ENCODE measurements at regions not wholly inside any gene's neighbourhood (a gene's known extent, or its start where the extent isn't known, plus 50 kb on each side); places are given as distances from the start of the nearest gene placed in this dataset.
A peak's percentile ranks its signal among the peaks of the same experiment; 100 is the strongest.
"Not testable (repeated sequence)": the region's sequence is repeated elsewhere in the genome, so short reads cannot be mapped to it uniquely, and the experiment has no call there.

GRCh38 chr16:6708576-6709215, 623.9 kb upstream of the RBFOX1 start:
- H3K4me3 Mint-ChIP-seq = no peak overlapping the region
- H3K9me3 Mint-ChIP-seq = peaks cover 28 to 32% of the 10 kb centered on the region in 2 donors
- DNase-seq (no peak), ATAC-seq (no peak)
- H3K27me3 Mint-ChIP-seq = no peaks in the 10 kb centered on the region
- H3K27ac Mint-ChIP-seq = no peak overlapping the region
- H3K4me1 Mint-ChIP-seq = no peaks in the 10 kb centered on the region

- Mint-ChIP-seq H3K27ac (no peak overlapping the region), H3K4me3 (no peak overlapping the region), H3K9me3 (peaks cover 3 to 15% of the 10 kb centered on the region in 2 donors), H3K27me3 (no peaks in the 10 kb centered on the region), H3K4me1 (no peaks in the 10 kb centered on the region)
- DNase-seq = no peak
- ATAC-seq = no peak
Measured at GRCh38 chr16:6704306-6704930, 628.2 kb upstream of the RBFOX1 start.

GRCh38 chr16:6701096-6701495, 631.5 kb upstream of the RBFOX1 start:
- Mint-ChIP-seq H3K27ac (no peak overlapping the region), H3K27me3 (no peaks in the 10 kb centered on the region), H3K4me3 (no peak overlapping the region), H3K4me1 (no peaks in the 10 kb centered on the region), H3K9me3 (peaks cover 8% of the 10 kb centered on the region in 2 donors)
- DNase-seq (no peak), ATAC-seq (no peak)

GRCh38 chr16:6698548-6698947, 634.1 kb upstream of the RBFOX1 start:
- DNase-seq (no peak), ATAC-seq (no peak)
- Mint-ChIP-seq H3K27me3 (no peaks in the 10 kb centered on the region), H3K4me1 (no peaks in the 10 kb centered on the region), H3K27ac (no peak overlapping the region), H3K9me3 (peaks cover 5 to 8% of the 10 kb centered on the region in 2 donors), H3K4me3 (no peak overlapping the region)

GRCh38 chr16:6695666-6696065, 637.0 kb upstream of the RBFOX1 start:
- no peaks in the 10 kb centered on the region for H3K4me1 Mint-ChIP-seq
- H3K27me3 Mint-ChIP-seq = no peaks in the 10 kb centered on the region
- peak overlapping the region in 1 of 2 donors; percentile 36 for H3K27ac Mint-ChIP-seq
- peaks cover 1 to 5% of the 10 kb centered on the region in 2 donors for H3K9me3 Mint-ChIP-seq
- ATAC-seq (no peak), DNase-seq (no peak)
- H3K4me3 Mint-ChIP-seq = no peak overlapping the region

- no peak for ATAC-seq
- DNase-seq = no peak
- peaks cover 0 to 5% of the 10 kb centered on the region in 2 donors for H3K9me3 Mint-ChIP-seq
- H3K4me3 Mint-ChIP-seq = no peak overlapping the region
- no peak overlapping the region for H3K27ac Mint-ChIP-seq
- no peaks in the 10 kb centered on the region for H3K27me3 Mint-ChIP-seq
- H3K4me1 Mint-ChIP-seq = no peaks in the 10 kb centered on the region
Measured at GRCh38 chr16:6694636-6695035, 638.0 kb upstream of the RBFOX1 start.

GRCh38 chr16:6693418-6693817, 639.2 kb upstream of the RBFOX1 start:
- H3K4me3 Mint-ChIP-seq, ATAC-seq, H3K4me1 Mint-ChIP-seq, H3K27me3 Mint-ChIP-seq, DNase-seq, H3K27ac Mint-ChIP-seq, H3K9me3 Mint-ChIP-seq: not testable (repeated sequence)

- H3K9me3 Mint-ChIP-seq = peaks cover 4% of the 10 kb centered on the region in 2 donors
- no peak overlapping the region for H3K27ac Mint-ChIP-seq
- ATAC-seq = no peak
- no peaks in the 10 kb centered on the region for H3K27me3 Mint-ChIP-seq
- no peaks in the 10 kb centered on the region for H3K4me1 Mint-ChIP-seq
- DNase-seq = no peak
- no peak overlapping the region for H3K4me3 Mint-ChIP-seq
Measured at GRCh38 chr16:6692874-6693273, 639.8 kb upstream of the RBFOX1 start.

GRCh38 chr16:6690741-6691140, 641.9 kb upstream of the RBFOX1 start:
- H3K27me3 Mint-ChIP-seq = no peaks in the 10 kb centered on the region
- DNase-seq = no peak
- no peak overlapping the region for H3K27ac Mint-ChIP-seq
- H3K4me1 Mint-ChIP-seq = no peaks in the 10 kb centered on the region
- no peak overlapping the region for H3K4me3 Mint-ChIP-seq
- ATAC-seq = no peak
- H3K9me3 Mint-ChIP-seq = peaks cover 8 to 9% of the 10 kb centered on the region in 2 donors

- DNase-seq (no peak), ATAC-seq (no peak)
- Mint-ChIP-seq H3K4me3 (no peak overlapping the region), H3K4me1 (no peaks in the 10 kb centered on the region), H3K9me3 (peaks cover 8 to 9% of the 10 kb centered on the region in 2 donors), H3K27ac (no peak overlapping the region), H3K27me3 (no peaks in the 10 kb centered on the region)
Measured at GRCh38 chr16:6689643-6690042, 643.0 kb upstream of the RBFOX1 start.

- Mint-ChIP-seq H3K4me3 (no peak overlapping the region), H3K9me3 (peaks cover 8 to 9% of the 10 kb centered on the region in 2 donors), H3K27me3 (no peaks in the 10 kb centered on the region), H3K4me1 (no peaks in the 10 kb centered on the region), H3K27ac (no peak overlapping the region)
- no peak for DNase-seq
- no peak for ATAC-seq
Measured at GRCh38 chr16:6687593-6687992, 645.1 kb upstream of the RBFOX1 start.

- Mint-ChIP-seq H3K9me3 (peaks cover 8 to 9% of the 10 kb centered on the region in 2 donors), H3K27me3 (peaks cover 6% of the 10 kb centered on the region), H3K27ac (no peak overlapping the region), H3K4me3 (no peak overlapping the region), H3K4me1 (no peaks in the 10 kb centered on the region)
- DNase-seq (peak in 1 of 2 donors; percentile 3), ATAC-seq (no peak)
Measured at GRCh38 chr16:6684076-6684673, 648.5 kb upstream of the RBFOX1 start.

GRCh38 chr16:6682142-6682811, 650.4 kb upstream of the RBFOX1 start:
- DNase-seq (no peak), ATAC-seq (no peak)
- H3K27ac Mint-ChIP-seq = no peak overlapping the region
- H3K4me3 Mint-ChIP-seq = no peak overlapping the region
- peaks cover 6% of the 10 kb centered on the region for H3K27me3 Mint-ChIP-seq
- H3K4me1 Mint-ChIP-seq = no peaks in the 10 kb centered on the region
- no peaks in the 10 kb centered on the region for H3K9me3 Mint-ChIP-seq

GRCh38 chr16:6678586-6678985, 654.1 kb upstream of the RBFOX1 start:
- H3K9me3 Mint-ChIP-seq = peaks cover 0 to 15% of the 10 kb centered on the region in 2 donors
- ATAC-seq (no peak), DNase-seq (no peak)
- H3K27ac Mint-ChIP-seq = no peak overlapping the region
- no peaks in the 10 kb centered on the region for H3K4me1 Mint-ChIP-seq
- peaks cover 6% of the 10 kb centered on the region for H3K27me3 Mint-ChIP-seq
- H3K4me3 Mint-ChIP-seq = no peak overlapping the region

GRCh38 chr16:6674071-6674470, 658.6 kb upstream of the RBFOX1 start:
- DNase-seq = no peak
- ATAC-seq = no peak
- no peaks in the 10 kb centered on the region for H3K4me1 Mint-ChIP-seq
- H3K27ac Mint-ChIP-seq = no peak overlapping the region
- no peak overlapping the region for H3K4me3 Mint-ChIP-seq
- peaks cover 0 to 18% of the 10 kb centered on the region in 2 donors for H3K9me3 Mint-ChIP-seq
- H3K27me3 Mint-ChIP-seq = no peaks in the 10 kb centered on the region

GRCh38 chr16:6672507-6672906, 660.1 kb upstream of the RBFOX1 start:
- H3K27ac Mint-ChIP-seq = no peak overlapping the region
- H3K9me3 Mint-ChIP-seq = peaks cover 0 to 18% of the 10 kb centered on the region in 2 donors
- no peaks in the 10 kb centered on the region for H3K4me1 Mint-ChIP-seq
- DNase-seq (no peak), ATAC-seq (no peak)
- no peaks in the 10 kb centered on the region for H3K27me3 Mint-ChIP-seq
- no peak overlapping the region for H3K4me3 Mint-ChIP-seq
